Endodermal cell (in vitro differentiated cells): ENCODE measurements at regions not wholly inside any gene's neighbourhood (a gene's known extent, or its start where the extent isn't known, plus 50 kb on each side); places are given as distances from the start of the nearest gene placed in this dataset.

Experiments used
- DNase-seq: peaks from one replicate; pipeline ENCODE4 v3.0.0-alpha.2; 2017
- H3K27ac ChIP-seq: 2 replicates; pipeline ENCODE4 v1.5.1; 2013; ENCODE audit warnings: mild to moderate bottlenecking, low read depth, low read length, moderate library complexity
- H3K27me3 ChIP-seq: 2 replicates; pipeline ENCODE4 v1.6.1; 2013; ENCODE audit warnings: mild to moderate bottlenecking, low read length, moderate library complexity; ENCODE audit not compliant: insufficient read depth, control insufficient read depth, poor library complexity, severe bottlenecking
- H3K36me3 ChIP-seq: 2 replicates; pipeline ENCODE4 v1.7.0; 2013; ENCODE audit warnings: mild to moderate bottlenecking, low read length, moderate library complexity; ENCODE audit not compliant: control insufficient read depth, insufficient read depth
- H3K4me1 ChIP-seq: one replicate; pipeline ENCODE4 v1.7.0; 2013; ENCODE audit warnings: low read length; ENCODE audit not compliant: control insufficient read depth, insufficient read depth
- H3K4me3 ChIP-seq: 2 replicates; pipeline ENCODE4 v1.5.1; 2013; ENCODE audit warnings: mild to moderate bottlenecking, low read length, moderate library complexity
- H3K9ac ChIP-seq: 2 replicates; pipeline ENCODE4 v1.6.1; 2013; ENCODE audit warnings: mild to moderate bottlenecking, low read length, moderate library complexity; ENCODE audit not compliant: poor library complexity, severe bottlenecking; ENCODE audit errors: extremely low read depth
- H3K9me3 ChIP-seq: 2 replicates; pipeline ENCODE4 v1.6.1; 2013; ENCODE audit warnings: mild to moderate bottlenecking, low read length, moderate library complexity; ENCODE audit not compliant: control insufficient read depth
- H3K27ac Mint-ChIP-seq: 2 replicates; pipeline ENCODE4 v1.8.0; 2020; ENCODE audit warnings: mixed read lengths
- H3K27me3 Mint-ChIP-seq: 2 replicates; pipeline ENCODE4 v1.8.0; 2021; ENCODE audit warnings: mild to moderate bottlenecking, mixed read lengths; ENCODE audit not compliant: insufficient read depth
- H3K36me3 Mint-ChIP-seq: 2 replicates; pipeline ENCODE4 v1.8.0; 2020; ENCODE audit warnings: low read depth, mixed read lengths
- H3K4me1 Mint-ChIP-seq: 2 replicates; pipeline ENCODE4 v1.8.0; 2020; ENCODE audit warnings: mixed read lengths
- H3K4me3 Mint-ChIP-seq: 2 replicates; pipeline ENCODE4 v1.8.0; 2020; ENCODE audit warnings: mild to moderate bottlenecking, moderate library complexity, mixed read lengths
- H3K9me3 Mint-ChIP-seq: 2 replicates; pipeline ENCODE4 v1.8.0; 2020; ENCODE audit warnings: mild to moderate bottlenecking, mixed read lengths
- CTCF ChIP-seq: fragments of 200-600 bp; sonication (generic); conservative IDR thresholded peaks from 2 replicates; pipeline ENCODE4 v1.5.0; 2021; ENCODE audit warnings: antibody characterized with exemption, mild to moderate bottlenecking
- WGBS, 2 experiments: methylation state at CpG; one replicate each; pipeline versions ENCODE4 v1.1.5 to v1.1.7; 2013; ENCODE audit warnings: missing lambda C conversion rate in 2 of 2, mixed read lengths in 1 of 2; ENCODE audit not compliant: insufficient coverage in 1 of 2, insufficient read length in 1 of 2; 5-methylcytosine and 5-hydroxymethylcytosine counted together

- no peak overlapping the region for H3K27ac ChIP-seq
- no peak overlapping the region for H3K27ac Mint-ChIP-seq
- H3K9ac ChIP-seq: no peak overlapping the region
- H3K4me1 Mint-ChIP-seq: peaks cover 9% of the 10 kb centered on the region
- peaks cover 3% of the 10 kb centered on the region for H3K4me1 ChIP-seq
- no peaks in the 10 kb centered on the region for H3K27me3 ChIP-seq
- H3K4me3 Mint-ChIP-seq: no peak overlapping the region
- peaks cover 2% of the 10 kb centered on the region for H3K27me3 Mint-ChIP-seq
- no peaks in the 10 kb centered on the region for H3K9me3 ChIP-seq
- no peak for TF ChIP-seq CTCF
- DNase-seq: no peak
- no peaks in the 10 kb centered on the region for H3K36me3 Mint-ChIP-seq
- no peak overlapping the region for H3K4me3 ChIP-seq
- WGBS, 2 experiments: 75% methylated on average over 1 of the region's 1 CpG; no CpG with 5 or more reads in 1 of the 2 experiments
- no peaks in the 10 kb centered on the region for H3K36me3 ChIP-seq
- no peaks in the 10 kb centered on the region for H3K9me3 Mint-ChIP-seq
Measured at GRCh38 chr10:4205113-4205512, 420.1 kb upstream of the KLF6 start.

GRCh38 chr10:4202938-4203337 lies 417.9 kb upstream of the KLF6 start:
- H3K36me3 Mint-ChIP-seq: no peaks in the 10 kb centered on the region
- H3K4me1 ChIP-seq: peaks cover 3% of the 10 kb centered on the region
- H3K27ac ChIP-seq: no peak overlapping the region
- H3K27me3 ChIP-seq: no peaks in the 10 kb centered on the region
- no peak for DNase-seq
- no peak overlapping the region for H3K4me3 Mint-ChIP-seq
- H3K9me3 ChIP-seq: no peaks in the 10 kb centered on the region
- no peaks in the 10 kb centered on the region for H3K9me3 Mint-ChIP-seq
- H3K9ac ChIP-seq: no peak overlapping the region
- H3K36me3 ChIP-seq: no peaks in the 10 kb centered on the region
- H3K27ac Mint-ChIP-seq: no peak overlapping the region
- TF ChIP-seq CTCF: no peak
- 89 to 96% methylated on average over 1 of the region's 1 CpG for WGBS, 2 experiments
- no peak overlapping the region for H3K4me3 ChIP-seq
- H3K27me3 Mint-ChIP-seq: peaks cover 2% of the 10 kb centered on the region
- H3K4me1 Mint-ChIP-seq: peaks cover 9% of the 10 kb centered on the region

- Mint-ChIP-seq H3K36me3 (no peaks in the 10 kb centered on the region), H3K9me3 (no peaks in the 10 kb centered on the region), H3K4me1 (peaks cover 9% of the 10 kb centered on the region), H3K27me3 (peaks cover 2% of the 10 kb centered on the region), H3K4me3 (no peak overlapping the region), H3K27ac (no peak overlapping the region)
- Histone ChIP-seq H3K36me3 (no peaks in the 10 kb centered on the region), H3K9ac (no peak overlapping the region), H3K9me3 (no peaks in the 10 kb centered on the region), H3K4me3 (no peak overlapping the region), H3K27me3 (no peaks in the 10 kb centered on the region), H3K4me1 (peaks cover 3% of the 10 kb centered on the region), H3K27ac (no peak overlapping the region)
- WGBS, 2 experiments: 84 to 88% methylated on average over 13 to 14 of the region's 14 CpGs
- DNase-seq: no peak
- no peak for TF ChIP-seq CTCF
Measured at GRCh38 chr10:4201866-4202825, 417.1 kb upstream of the KLF6 start.
